Dendritic cell treated with granulocyte-macrophage colony-stimulating factor and Interleukin-4, amounts not matched to agents 40 ng/mL and 50 ng/mL, for 4 days (primary cell): ENCODE measurements at regions not wholly inside any gene's neighbourhood (a gene's known extent, or its start where the extent isn't known, plus 50 kb on each side); places are given as distances from the start of the nearest gene placed in this dataset.
"Not testable (repeated sequence)": the region's sequence is repeated elsewhere in the genome, so short reads cannot be mapped to it uniquely, and the experiment has no call there.

Source experiments
- H3K27ac Mint-ChIP-seq: one replicate; pipeline ENCODE4 v1.8.0; 2022; ENCODE audit warnings: mild to moderate bottlenecking, mixed read lengths
- H3K27me3 Mint-ChIP-seq: one replicate; pipeline ENCODE4 v1.8.0; 2022; ENCODE audit warnings: mild to moderate bottlenecking, mixed read lengths
- H3K36me3 Mint-ChIP-seq: one replicate; pipeline ENCODE4 v1.8.0; 2022; ENCODE audit warnings: low read depth, mixed read lengths
- H3K4me1 Mint-ChIP-seq: one replicate; pipeline ENCODE4 v1.8.0; 2022; ENCODE audit warnings: low read depth, mixed read lengths
- H3K4me3 Mint-ChIP-seq: one replicate; pipeline ENCODE4 v1.8.0; 2022; ENCODE audit warnings: mild to moderate bottlenecking, moderate library complexity, mixed read lengths
- H3K9me3 Mint-ChIP-seq: one replicate; pipeline ENCODE4 v1.8.0; 2022; ENCODE audit warnings: mixed read lengths
- intact Hi-C: fragments of 100-400 bp; cut with micrococcal nuclease; formaldehyde crosslinking; loops from one replicate; pipeline ENCODE4 v1.15.0; 2022

GRCh38 chr11:81345609-81346008 lies 1388.1 kb downstream of the FAM181B start:
- Mint-ChIP-seq H3K4me3 (no peak overlapping the region), H3K36me3 (no peaks in the 10 kb centered on the region), H3K27me3 (no peaks in the 10 kb centered on the region), H3K9me3 (no peaks in the 10 kb centered on the region), H3K4me1 (no peaks in the 10 kb centered on the region), H3K27ac (no peak overlapping the region)
- intact Hi-C loops = no loop called here

GRCh38 chr11:81342966-81343365 lies 1390.7 kb downstream of the FAM181B start:
- Mint-ChIP-seq H3K27me3 (no peaks in the 10 kb centered on the region), H3K4me3 (no peak overlapping the region), H3K4me1 (no peaks in the 10 kb centered on the region), H3K9me3 (no peaks in the 10 kb centered on the region), H3K36me3 (no peaks in the 10 kb centered on the region), H3K27ac (no peak overlapping the region)
- intact Hi-C loops = no loop called here

GRCh38 chr11:81340225-81340624 lies 1393.4 kb downstream of the FAM181B start:
- Mint-ChIP-seq H3K4me1 (no peaks in the 10 kb centered on the region), H3K9me3 (peaks cover 16% of the 10 kb centered on the region), H3K27ac (no peak overlapping the region), H3K36me3 (no peaks in the 10 kb centered on the region), H3K27me3 (no peaks in the 10 kb centered on the region), H3K4me3 (no peak overlapping the region)
- intact Hi-C loops = no loop called here

GRCh38 chr11:81339521-81339920 lies 1394.1 kb downstream of the FAM181B start:
- Mint-ChIP-seq H3K36me3 (no peaks in the 10 kb centered on the region), H3K4me1 (no peaks in the 10 kb centered on the region), H3K9me3 (peaks cover 18% of the 10 kb centered on the region), H3K4me3 (no peak overlapping the region), H3K27ac (no peak overlapping the region), H3K27me3 (no peaks in the 10 kb centered on the region)
- intact Hi-C loops = no loop called here

GRCh38 chr11:81337756-81338155 lies 1395.9 kb downstream of the FAM181B start:
- no peaks in the 10 kb centered on the region for H3K4me1 Mint-ChIP-seq
- no peaks in the 10 kb centered on the region for H3K36me3 Mint-ChIP-seq
- no peak overlapping the region for H3K4me3 Mint-ChIP-seq
- H3K27me3 Mint-ChIP-seq = no peaks in the 10 kb centered on the region
- peaks cover 18% of the 10 kb centered on the region for H3K9me3 Mint-ChIP-seq
- H3K27ac Mint-ChIP-seq = no peak overlapping the region
- intact Hi-C loops = no loop called here

- Mint-ChIP-seq H3K4me1 (no peaks in the 10 kb centered on the region), H3K36me3 (no peaks in the 10 kb centered on the region), H3K9me3 (peaks cover 35% of the 10 kb centered on the region), H3K27me3 (no peaks in the 10 kb centered on the region), H3K27ac (no peak overlapping the region), H3K4me3 (no peak overlapping the region)
- intact Hi-C loops = no loop called here
These were observed 1401.4 kb downstream of the FAM181B start for GRCh38 chr11:81332276-81332675.

GRCh38 chr11:81331611-81332235 lies 1401.9 kb downstream of the FAM181B start:
- Mint-ChIP-seq H3K4me1 (no peaks in the 10 kb centered on the region), H3K4me3 (no peak overlapping the region), H3K27ac (no peak overlapping the region), H3K27me3 (no peaks in the 10 kb centered on the region), H3K36me3 (no peaks in the 10 kb centered on the region), H3K9me3 (peaks cover 30% of the 10 kb centered on the region)
- intact Hi-C loops = no loop called here

- Mint-ChIP-seq H3K27me3 (no peaks in the 10 kb centered on the region), H3K36me3 (no peaks in the 10 kb centered on the region), H3K9me3 (peaks cover 27% of the 10 kb centered on the region), H3K27ac (no peak overlapping the region), H3K4me3 (no peak overlapping the region), H3K4me1 (no peaks in the 10 kb centered on the region)
- intact Hi-C loops = no loop called here
These were observed 1402.6 kb downstream of the FAM181B start for GRCh38 chr11:81331088-81331487.

- intact Hi-C loops = no loop called here
- Mint-ChIP-seq H3K27ac (no peak overlapping the region), H3K27me3 (no peaks in the 10 kb centered on the region), H3K36me3 (no peaks in the 10 kb centered on the region), H3K4me1 (no peaks in the 10 kb centered on the region), H3K4me3 (no peak overlapping the region), H3K9me3 (peaks cover 5% of the 10 kb centered on the region)
These were observed 1430.5 kb downstream of the FAM181B start for GRCh38 chr11:81303038-81303664.

- H3K27ac Mint-ChIP-seq = no peak overlapping the region
- H3K9me3 Mint-ChIP-seq = peaks cover 5% of the 10 kb centered on the region
- H3K4me3 Mint-ChIP-seq = no peak overlapping the region
- H3K27me3 Mint-ChIP-seq = no peaks in the 10 kb centered on the region
- H3K36me3 Mint-ChIP-seq = no peaks in the 10 kb centered on the region
- intact Hi-C loops = no loop called here
- no peaks in the 10 kb centered on the region for H3K4me1 Mint-ChIP-seq
These were observed 1432.4 kb downstream of the FAM181B start for GRCh38 chr11:81301166-81301830.

- intact Hi-C loops = no loop called here
- peaks cover 36% of the 10 kb centered on the region for H3K9me3 Mint-ChIP-seq
- H3K27me3 Mint-ChIP-seq = no peaks in the 10 kb centered on the region
- H3K4me1 Mint-ChIP-seq = no peaks in the 10 kb centered on the region
- H3K36me3 Mint-ChIP-seq = no peaks in the 10 kb centered on the region
- no peak overlapping the region for H3K27ac Mint-ChIP-seq
- no peak overlapping the region for H3K4me3 Mint-ChIP-seq
These were observed 1446.7 kb downstream of the FAM181B start for GRCh38 chr11:81286959-81287358.

- H3K27me3 Mint-ChIP-seq = no peaks in the 10 kb centered on the region
- no peaks in the 10 kb centered on the region for H3K4me1 Mint-ChIP-seq
- H3K9me3 Mint-ChIP-seq = peaks cover 40% of the 10 kb centered on the region
- H3K27ac Mint-ChIP-seq = no peak overlapping the region
- intact Hi-C loops = no loop called here
- H3K36me3 Mint-ChIP-seq = no peaks in the 10 kb centered on the region
- H3K4me3 Mint-ChIP-seq = no peak overlapping the region
These were observed 1447.1 kb downstream of the FAM181B start for GRCh38 chr11:81286550-81286949.

- H3K27me3 Mint-ChIP-seq, H3K4me3 Mint-ChIP-seq, H3K4me1 Mint-ChIP-seq, H3K36me3 Mint-ChIP-seq, H3K27ac Mint-ChIP-seq, intact Hi-C loops: not testable (repeated sequence)
- H3K9me3 Mint-ChIP-seq = peaks cover 66% of the 10 kb centered on the region
These were observed 1453.4 kb downstream of the FAM181B start for GRCh38 chr11:81280228-81280627.

- intact Hi-C loops = no loop called here
- no peaks in the 10 kb centered on the region for H3K27me3 Mint-ChIP-seq
These were observed 1454.7 kb downstream of the FAM181B start for GRCh38 chr11:81278991-81279390.

More at GRCh38 chr11:81278991-81279390, 1454.7 kb downstream of the FAM181B start:
- no peaks in the 10 kb centered on the region for H3K4me1 Mint-ChIP-seq
- no peak overlapping the region for H3K27ac Mint-ChIP-seq
- H3K9me3 Mint-ChIP-seq = peaks cover 54% of the 10 kb centered on the region
- H3K4me3 Mint-ChIP-seq = no peak overlapping the region
- H3K36me3 Mint-ChIP-seq = no peaks in the 10 kb centered on the region
